Thyroid gland (tissue), 4 donors: ENCODE measurements at regions not wholly inside any gene's neighbourhood (a gene's known extent, or its start where the extent isn't known, plus 50 kb on each side); places are given as distances from the start of the nearest gene placed in this dataset.

ENCODE experiments used
- DNase-seq, 2 donors: peaks; one replicate each; pipeline ENCODE4 v3.0.0-alpha.2; 2019
- H3K27ac ChIP-seq, 3 donors: fragments of 200-600 bp; sonication (generic); 1 replicate in 2 of 3; 2 replicates in 1 of 3; pipeline ENCODE4 v1.5.1; 2016 to 2019; ENCODE audit warnings: mild to moderate bottlenecking in 1 of 3, moderate library complexity in 1 of 3
- H3K27me3 ChIP-seq: fragments of 200-600 bp; sonication (generic); one replicate; pipeline ENCODE4 v1.5.1; 2019
- H3K36me3 ChIP-seq, 2 donors: fragments of 200-600 bp; sonication (generic); one replicate each; pipeline ENCODE4 v1.5.1; 2016 to 2019
- H3K4me1 ChIP-seq, 2 donors: fragments of 200-600 bp; sonication (generic); one replicate each; pipeline ENCODE4 v1.5.1; 2017 to 2019
- H3K4me3 ChIP-seq, 3 donors: fragments of 200-600 bp; sonication (generic); replicated peaks in 1 of 3; 1 replicate in 2 of 3; 2 replicates in 1 of 3; pipeline ENCODE4 v1.5.1; 2016; ENCODE audit warnings: mild to moderate bottlenecking in 1 of 3
- H3K9me3 ChIP-seq: fragments of 200-600 bp; sonication (generic); one replicate; pipeline ENCODE4 v1.5.1; 2017
- POLR2A ChIP-seq, 2 donors: fragments of 450-650 bp; IDR thresholded peaks; one replicate each; pipeline ENCODE4 v1.6.1; 2017; ENCODE audit warnings: antibody characterized with exemption in 2 of 2, mild to moderate bottlenecking in 2 of 2, moderate library complexity in 1 of 2
- WGBS, 2 donors: methylation state at CpG; one replicate each; pipeline ENCODE4 v1.1.5; 2017; 5-methylcytosine and 5-hydroxymethylcytosine counted together
- intact Hi-C: fragments of 100-400 bp; cut with DNase I; formaldehyde crosslinking; loops from one replicate; pipeline ENCODE4 v1.15.1; 2023
- TF ChIP-seq, protein P1 (sequence below), 6 experiments: fragments of 200-600 bp in 3 of 6; fragments of 450-650 bp in 3 of 6; sonication (generic) in 3 of 6; IDR thresholded peaks; one replicate each; pipeline ENCODE4 v1.5.1; 2016 to 2019; ENCODE audit warnings: antibody characterized with exemption in 6 of 6, mild to moderate bottlenecking in 2 of 6, inconsistent platforms in 1 of 6, moderate library complexity in 1 of 6

DNA sequence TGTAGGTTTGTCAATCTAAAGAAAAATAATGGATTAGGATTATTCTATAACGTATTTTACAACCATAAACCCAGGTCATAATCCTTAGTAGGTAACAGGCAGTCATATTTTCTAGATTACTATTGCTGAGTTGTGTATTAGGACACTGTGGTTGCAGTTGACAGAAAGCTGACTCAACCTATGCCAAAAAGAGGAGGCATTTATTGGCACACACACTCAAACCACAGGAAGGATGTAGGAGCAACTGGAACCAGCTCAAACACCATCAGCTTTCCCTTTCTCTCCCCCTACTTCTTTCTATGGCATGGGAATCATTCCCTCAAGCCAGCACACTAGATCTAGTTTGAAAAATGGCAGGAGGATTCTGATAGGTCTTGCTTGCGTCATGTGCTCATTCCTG lies 136.4 kb upstream of the FAM9C start:
- 94 to 98% methylated on average over 2 of the region's 2 CpGs for WGBS, 2 donors
- intact Hi-C loops = no loop called here

DNA sequence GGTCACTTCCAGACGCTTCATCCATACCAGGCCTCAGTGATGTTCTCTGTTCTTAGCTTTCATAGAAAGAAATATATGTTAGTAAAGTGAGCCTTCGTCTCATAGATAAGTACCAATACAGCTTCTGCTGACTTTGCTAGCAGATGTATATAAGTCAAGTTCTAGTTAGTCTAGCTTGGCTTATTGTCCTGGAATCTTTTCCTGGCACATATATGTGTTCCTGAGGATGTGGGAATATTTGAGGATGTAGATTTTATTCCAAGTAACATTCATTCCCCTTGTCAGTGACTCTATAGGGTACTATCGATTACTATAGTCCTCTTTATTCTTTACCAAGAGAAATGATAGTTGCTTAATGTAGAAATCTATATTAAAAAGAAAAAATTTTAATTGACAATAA lies 135.2 kb upstream of the FAM9C start:
- intact Hi-C loops = no loop called here
- 88 to 91% methylated on average over 3 of the region's 3 CpGs for WGBS, 2 donors
- Histone ChIP-seq H3K36me3 (no peaks in the 10 kb centered on the region), H3K4me1 (no peaks in the 10 kb centered on the region), H3K27ac (no peak overlapping the region), H3K9me3 (no peaks in the 10 kb centered on the region), H3K4me3 (no peak overlapping the region), H3K27me3 (no peaks in the 10 kb centered on the region)
- TF ChIP-seq, protein P1, sequence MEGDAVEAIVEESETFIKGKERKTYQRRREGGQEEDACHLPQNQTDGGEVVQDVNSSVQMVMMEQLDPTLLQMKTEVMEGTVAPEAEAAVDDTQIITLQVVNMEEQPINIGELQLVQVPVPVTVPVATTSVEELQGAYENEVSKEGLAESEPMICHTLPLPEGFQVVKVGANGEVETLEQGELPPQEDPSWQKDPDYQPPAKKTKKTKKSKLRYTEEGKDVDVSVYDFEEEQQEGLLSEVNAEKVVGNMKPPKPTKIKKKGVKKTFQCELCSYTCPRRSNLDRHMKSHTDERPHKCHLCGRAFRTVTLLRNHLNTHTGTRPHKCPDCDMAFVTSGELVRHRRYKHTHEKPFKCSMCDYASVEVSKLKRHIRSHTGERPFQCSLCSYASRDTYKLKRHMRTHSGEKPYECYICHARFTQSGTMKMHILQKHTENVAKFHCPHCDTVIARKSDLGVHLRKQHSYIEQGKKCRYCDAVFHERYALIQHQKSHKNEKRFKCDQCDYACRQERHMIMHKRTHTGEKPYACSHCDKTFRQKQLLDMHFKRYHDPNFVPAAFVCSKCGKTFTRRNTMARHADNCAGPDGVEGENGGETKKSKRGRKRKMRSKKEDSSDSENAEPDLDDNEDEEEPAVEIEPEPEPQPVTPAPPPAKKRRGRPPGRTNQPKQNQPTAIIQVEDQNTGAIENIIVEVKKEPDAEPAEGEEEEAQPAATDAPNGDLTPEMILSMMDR (IDR thresholded peaks at IDR 0.05) = no peak
- no peak for TF ChIP-seq POLR2A (IDR thresholded peaks at IDR 0.05)
- DNase-seq = no peak

More for the DNA sequence above, 136.4 kb upstream of the FAM9C start:
- H3K9me3 ChIP-seq = no peaks in the 10 kb centered on the region
- H3K27ac ChIP-seq = no peak overlapping the region
- H3K4me1 ChIP-seq = no peaks in the 10 kb centered on the region
- H3K4me3 ChIP-seq = no peak overlapping the region
- H3K27me3 ChIP-seq = no peaks in the 10 kb centered on the region
- DNase-seq = no peak
- TF ChIP-seq POLR2A (IDR thresholded peaks at IDR 0.05) = no peak
- TF ChIP-seq, protein P1 (IDR thresholded peaks at IDR 0.05) = no peak
- no peaks in the 10 kb centered on the region for H3K36me3 ChIP-seq

DNA sequence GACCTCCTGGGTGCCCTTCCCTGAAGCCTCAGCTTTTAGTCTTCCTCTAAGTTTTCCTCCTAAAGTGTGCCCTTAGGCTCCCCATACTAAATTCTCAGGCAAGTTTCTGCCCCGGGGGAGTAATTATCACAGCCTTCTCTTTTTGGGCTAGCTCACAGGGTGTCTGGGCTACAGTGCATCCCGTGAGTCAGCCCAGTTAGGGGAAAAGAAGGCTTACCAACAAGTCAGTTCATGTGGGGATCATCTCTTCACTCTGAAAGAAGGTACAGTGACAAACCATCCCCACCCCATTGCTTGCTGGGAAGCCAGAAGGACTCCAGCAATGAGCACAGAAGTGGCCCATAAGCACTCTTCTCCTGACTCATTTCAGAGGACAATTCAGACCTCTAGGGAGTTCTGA lies 134.7 kb upstream of the FAM9C start:
- no peak overlapping the region for H3K4me3 ChIP-seq
- H3K27ac ChIP-seq = no peak overlapping the region
- 82 to 100% methylated on average over 1 to 2 of the region's 2 CpGs for WGBS, 2 donors
- TF ChIP-seq, protein P1 (IDR thresholded peaks at IDR 0.05) = no peak
- TF ChIP-seq POLR2A (IDR thresholded peaks at IDR 0.05) = no peak
- H3K36me3 ChIP-seq = no peaks in the 10 kb centered on the region
- H3K4me1 ChIP-seq = no peaks in the 10 kb centered on the region
- intact Hi-C loops = no loop called here
- DNase-seq = peak; percentile 11 to 25
- H3K9me3 ChIP-seq = no peaks in the 10 kb centered on the region
- H3K27me3 ChIP-seq = no peaks in the 10 kb centered on the region

DNA sequence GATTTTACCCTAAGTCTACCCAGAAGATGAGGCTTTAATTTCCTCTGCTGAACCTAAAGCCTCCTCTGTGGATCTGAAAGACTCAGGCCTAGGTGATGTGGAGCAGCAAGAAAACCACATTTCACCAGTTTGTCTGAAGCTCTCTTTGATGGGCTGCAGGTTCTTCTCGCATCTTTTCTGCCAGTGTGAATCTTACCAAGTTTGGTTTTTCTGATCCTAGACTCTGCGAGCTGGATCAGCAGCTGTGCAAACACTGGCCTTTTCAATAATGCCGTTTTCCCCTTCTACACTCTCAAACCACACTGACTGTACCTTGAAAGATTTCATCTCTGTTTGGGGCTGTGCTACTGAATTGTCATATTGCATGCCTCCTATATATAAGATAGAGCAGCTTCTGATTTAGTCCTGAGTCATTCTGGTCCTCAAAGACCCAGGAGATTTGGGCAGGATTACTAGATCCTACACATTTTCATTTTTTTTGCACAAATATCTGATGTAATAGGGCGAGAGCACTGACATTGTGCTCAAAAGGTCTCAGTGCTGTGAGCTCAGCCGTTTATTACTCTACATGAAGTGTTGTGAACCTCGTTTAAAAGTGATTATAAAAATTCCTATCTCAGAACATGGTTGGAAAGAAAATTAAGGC lies 133.6 kb upstream of the FAM9C start:
- H3K9me3 ChIP-seq = no peaks in the 10 kb centered on the region
- TF ChIP-seq, protein P1 (IDR thresholded peaks at IDR 0.05) = no peak
- TF ChIP-seq POLR2A (IDR thresholded peaks at IDR 0.05) = no peak
- H3K4me3 ChIP-seq = no peak overlapping the region
- WGBS, 2 donors = 89 to 96% methylated on average over 6 of the region's 6 CpGs
- no peaks in the 10 kb centered on the region for H3K27me3 ChIP-seq
- no peaks in the 10 kb centered on the region for H3K36me3 ChIP-seq
- no peak overlapping the region for H3K27ac ChIP-seq
- intact Hi-C loops = no loop called here
- no peak for DNase-seq
- H3K4me1 ChIP-seq = no peaks in the 10 kb centered on the region

DNA sequence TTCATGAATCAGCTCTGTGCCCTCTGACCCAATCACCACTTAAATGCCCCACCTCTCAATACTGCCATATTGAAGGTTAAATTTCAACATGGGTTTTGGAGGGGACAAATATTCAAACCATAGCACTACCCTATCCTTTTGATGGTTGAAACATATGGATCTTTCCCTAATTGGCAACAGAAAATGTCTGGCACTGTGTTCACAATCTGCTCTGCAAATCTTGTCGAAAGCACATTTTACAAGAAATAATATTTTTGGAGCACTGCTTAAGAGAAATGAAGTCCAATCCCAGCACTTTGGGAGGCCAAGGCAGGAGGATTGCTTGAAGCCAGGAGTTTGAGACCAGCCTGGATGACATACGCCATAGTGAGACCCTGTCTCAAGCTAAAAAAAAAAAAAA lies 130.6 kb upstream of the FAM9C start:
- Histone ChIP-seq H3K36me3 (no peaks in the 10 kb centered on the region), H3K27ac (no peak overlapping the region), H3K4me3 (no peak overlapping the region), H3K4me1 (no peaks in the 10 kb centered on the region), H3K9me3 (no peaks in the 10 kb centered on the region), H3K27me3 (no peaks in the 10 kb centered on the region)
- intact Hi-C loops = no loop called here
- TF ChIP-seq, protein P1 (IDR thresholded peaks at IDR 0.05) = no peak
- no peak for TF ChIP-seq POLR2A (IDR thresholded peaks at IDR 0.05)
- 98 to 100% methylated on average over 2 of the region's 2 CpGs for WGBS, 2 donors
- DNase-seq = no peak
